BE2C (cell line): ENCODE measurements at regions not wholly inside any gene's neighbourhood (a gene's known extent, or its start where the extent isn't known, plus 50 kb on each side); places are given as distances from the start of the nearest gene placed in this dataset.

Experiments
- DNase-seq: peaks from one replicate; pipeline ENCODE4 v3.0.0-alpha.2; 2020
- H3K27me3 ChIP-seq: fragments of 250-450 bp; sonication (Bioruptor Pico); 2 replicates; pipeline ENCODE4 v1.5.1; 2020; ENCODE audit warnings: mild to moderate bottlenecking
- H3K36me3 ChIP-seq: fragments of 250-450 bp; sonication (Bioruptor Pico); 2 replicates; pipeline ENCODE4 v1.5.1; 2020; ENCODE audit warnings: mild to moderate bottlenecking
- H3K4me1 ChIP-seq: fragments of 250-450 bp; sonication (Bioruptor Pico); 2 replicates; pipeline ENCODE4 v1.5.1; 2020
- H3K4me3 ChIP-seq: 2 replicates; pipeline ENCODE4 v1.5.1; 2011; ENCODE audit warnings: low read depth, low read length
- H3K9me3 ChIP-seq: fragments of 250-450 bp; sonication (Bioruptor Pico); 2 replicates; pipeline ENCODE4 v1.5.1; 2020
- TF ChIP-seq, protein P1 (sequence below): IDR thresholded peaks from 2 replicates; pipeline ENCODE4 v1.5.1; 2012; ENCODE audit warnings: mild to moderate bottlenecking, low read depth, low read length

DNA sequence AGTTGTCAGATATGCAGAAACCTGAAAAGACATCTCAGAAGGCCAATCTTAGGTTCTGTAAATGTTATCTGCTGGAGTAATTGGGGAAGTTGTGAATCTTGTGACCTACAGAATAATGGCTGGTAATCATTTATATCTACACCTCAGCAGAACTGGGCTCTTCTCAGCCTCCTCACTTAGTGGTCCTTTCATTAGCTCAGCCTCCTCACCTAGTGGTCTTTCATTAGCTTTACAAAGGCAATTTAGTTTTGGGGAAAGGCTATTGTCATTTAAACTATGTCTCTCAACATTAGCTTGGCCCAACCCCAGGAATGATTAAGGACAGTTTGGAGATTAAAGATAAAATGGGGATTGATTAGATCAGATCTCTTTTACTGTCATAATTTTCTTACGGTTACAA, 284.2 kb upstream of the SGCD start:
- no peak for DNase-seq
- Histone ChIP-seq H3K4me1 (no peaks in the 10 kb centered on the region), H3K27me3 (no peaks in the 10 kb centered on the region), H3K4me3 (no peak overlapping the region), H3K9me3 (no peaks in the 10 kb centered on the region), H3K36me3 (no peaks in the 10 kb centered on the region)
- TF ChIP-seq, protein P1, sequence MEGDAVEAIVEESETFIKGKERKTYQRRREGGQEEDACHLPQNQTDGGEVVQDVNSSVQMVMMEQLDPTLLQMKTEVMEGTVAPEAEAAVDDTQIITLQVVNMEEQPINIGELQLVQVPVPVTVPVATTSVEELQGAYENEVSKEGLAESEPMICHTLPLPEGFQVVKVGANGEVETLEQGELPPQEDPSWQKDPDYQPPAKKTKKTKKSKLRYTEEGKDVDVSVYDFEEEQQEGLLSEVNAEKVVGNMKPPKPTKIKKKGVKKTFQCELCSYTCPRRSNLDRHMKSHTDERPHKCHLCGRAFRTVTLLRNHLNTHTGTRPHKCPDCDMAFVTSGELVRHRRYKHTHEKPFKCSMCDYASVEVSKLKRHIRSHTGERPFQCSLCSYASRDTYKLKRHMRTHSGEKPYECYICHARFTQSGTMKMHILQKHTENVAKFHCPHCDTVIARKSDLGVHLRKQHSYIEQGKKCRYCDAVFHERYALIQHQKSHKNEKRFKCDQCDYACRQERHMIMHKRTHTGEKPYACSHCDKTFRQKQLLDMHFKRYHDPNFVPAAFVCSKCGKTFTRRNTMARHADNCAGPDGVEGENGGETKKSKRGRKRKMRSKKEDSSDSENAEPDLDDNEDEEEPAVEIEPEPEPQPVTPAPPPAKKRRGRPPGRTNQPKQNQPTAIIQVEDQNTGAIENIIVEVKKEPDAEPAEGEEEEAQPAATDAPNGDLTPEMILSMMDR: no peak

- no peaks in the 10 kb centered on the region for H3K36me3 ChIP-seq
- no peak overlapping the region for H3K4me3 ChIP-seq
- TF ChIP-seq, protein P1: no peak
These were observed 283.6 kb upstream of the SGCD start for GRCh38 chr5:156043351-156043750.

DNA sequence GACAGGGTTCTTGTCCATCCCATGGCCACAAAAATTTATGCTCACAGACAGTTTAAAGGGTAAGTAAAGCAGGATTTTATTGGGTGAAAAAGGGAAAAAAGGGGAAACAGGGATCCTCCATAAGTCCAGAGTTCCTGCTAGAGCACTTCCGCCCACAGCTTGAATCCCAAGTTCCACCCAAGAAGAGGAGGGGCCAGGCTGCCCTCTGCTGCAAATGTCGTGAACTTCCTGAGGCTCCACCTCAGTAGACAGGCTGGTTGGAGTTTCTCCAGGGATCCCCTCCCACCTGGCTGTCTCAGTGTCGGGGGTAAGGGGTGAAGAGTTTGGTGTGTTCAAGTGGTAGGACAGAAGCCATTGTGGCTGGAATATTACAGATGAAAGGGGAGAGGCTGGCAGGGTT, 275.0 kb upstream of the SGCD start:
- Histone ChIP-seq H3K4me1 (no peaks in the 10 kb centered on the region), H3K36me3 (no peaks in the 10 kb centered on the region), H3K9me3 (no peaks in the 10 kb centered on the region), H3K27me3 (no peaks in the 10 kb centered on the region), H3K4me3 (no peak overlapping the region)
- TF ChIP-seq, protein P1: no peak
- no peak for DNase-seq

More at GRCh38 chr5:156043351-156043750, 283.6 kb upstream of the SGCD start:
- no peak for DNase-seq
- Histone ChIP-seq H3K9me3 (no peaks in the 10 kb centered on the region), H3K4me1 (no peaks in the 10 kb centered on the region), H3K27me3 (no peaks in the 10 kb centered on the region)

- H3K27me3 ChIP-seq: no peaks in the 10 kb centered on the region
- TF ChIP-seq, protein P1: no peak
- no peaks in the 10 kb centered on the region for H3K9me3 ChIP-seq
- H3K4me1 ChIP-seq: no peaks in the 10 kb centered on the region
- DNase-seq: no peak
- no peak overlapping the region for H3K4me3 ChIP-seq
- no peaks in the 10 kb centered on the region for H3K36me3 ChIP-seq
These were observed 274.3 kb upstream of the SGCD start for GRCh38 chr5:156052656-156053055.

- DNase-seq: no peak
- Histone ChIP-seq H3K27me3 (no peaks in the 10 kb centered on the region), H3K36me3 (no peaks in the 10 kb centered on the region), H3K4me1 (no peaks in the 10 kb centered on the region), H3K9me3 (no peaks in the 10 kb centered on the region), H3K4me3 (no peak overlapping the region)
- TF ChIP-seq, protein P1: no peak
These were observed 273.9 kb upstream of the SGCD start for GRCh38 chr5:156053056-156053455.

- Histone ChIP-seq H3K4me1 (no peaks in the 10 kb centered on the region), H3K27me3 (no peaks in the 10 kb centered on the region), H3K9me3 (no peaks in the 10 kb centered on the region), H3K4me3 (no peak overlapping the region), H3K36me3 (no peaks in the 10 kb centered on the region)
- no peak for DNase-seq
- TF ChIP-seq, protein P1: no peak
These were observed 250.1 kb upstream of the SGCD start for GRCh38 chr5:156076912-156077311.
